Superior temporal gyrus (tissue), 1 donor: ENCODE measurements at regions not wholly inside any gene's neighbourhood (a gene's known extent, or its start where the extent isn't known, plus 50 kb on each side); places are given as distances from the start of the nearest gene placed in this dataset.

Source experiments
- DNase-seq: peaks from one replicate; pipeline ENCODE4 v3.0.0-alpha.2; 2016; ENCODE audit errors: extremely low spot score

- no peak for DNase-seq
These were observed 232.6 kb upstream of the SKOR2 start for GRCh38 chr18:47484068-47484467.

DNA sequence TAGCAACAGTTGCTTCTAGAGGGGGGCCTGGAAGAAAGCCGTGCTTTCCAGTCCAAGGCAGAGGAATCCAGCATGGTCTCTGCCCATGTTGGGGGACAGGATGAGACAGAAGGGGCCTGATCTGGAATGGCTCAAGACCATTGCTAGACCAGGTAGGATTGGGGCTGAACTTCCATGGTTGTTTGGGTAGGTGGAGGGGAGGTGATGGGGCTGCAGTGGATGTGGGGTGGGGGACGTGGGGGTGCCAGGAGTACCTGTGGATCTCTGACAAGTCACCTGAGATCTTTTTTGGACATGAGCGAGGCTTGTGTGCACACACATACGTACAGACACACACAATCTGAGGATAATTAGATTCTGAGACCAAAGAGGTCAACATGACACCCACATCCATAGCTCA, 228.7 kb upstream of the SKOR2 start:
- DNase-seq, result no peak

DNA sequence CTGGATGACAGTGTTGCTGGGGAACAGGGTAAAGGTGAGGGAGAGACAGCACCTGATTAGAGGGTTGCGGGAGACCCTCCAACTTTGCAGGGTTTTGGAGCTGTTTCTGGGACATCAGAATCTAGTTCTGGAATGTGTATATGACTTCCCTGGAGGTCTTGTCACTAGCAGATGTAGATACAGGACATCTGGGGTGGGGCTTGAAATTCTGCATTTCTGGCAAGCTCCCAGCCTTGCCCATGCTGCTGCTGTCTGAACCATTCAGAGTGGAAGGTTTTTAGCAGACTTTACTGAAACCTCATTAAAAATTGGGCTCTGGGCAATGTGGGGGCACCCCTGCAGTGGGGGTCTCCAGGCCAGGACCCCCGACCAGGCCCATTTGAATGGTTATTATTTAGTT, 220.3 kb upstream of the SKOR2 start:
- no peak for DNase-seq

DNA sequence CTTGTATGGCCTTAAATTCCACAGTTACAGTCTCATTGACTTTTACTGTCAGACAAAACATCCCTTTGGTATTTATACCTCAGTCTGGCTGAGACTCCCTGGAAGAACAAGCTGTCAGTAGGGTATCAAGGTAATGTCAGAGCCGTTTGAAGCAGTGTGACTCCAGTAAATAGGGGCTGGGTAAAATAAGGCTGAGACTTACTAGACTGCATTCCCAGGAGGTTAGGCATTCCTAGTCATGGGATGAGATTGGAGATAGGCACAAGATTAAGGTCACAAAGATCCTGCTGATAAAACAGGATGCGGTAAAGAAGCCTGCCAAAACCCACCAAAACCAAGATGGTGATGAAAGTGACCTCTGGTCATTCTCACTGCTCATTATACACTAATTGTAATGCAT, 219.5 kb upstream of the SKOR2 start:
- no peak for DNase-seq

DNA sequence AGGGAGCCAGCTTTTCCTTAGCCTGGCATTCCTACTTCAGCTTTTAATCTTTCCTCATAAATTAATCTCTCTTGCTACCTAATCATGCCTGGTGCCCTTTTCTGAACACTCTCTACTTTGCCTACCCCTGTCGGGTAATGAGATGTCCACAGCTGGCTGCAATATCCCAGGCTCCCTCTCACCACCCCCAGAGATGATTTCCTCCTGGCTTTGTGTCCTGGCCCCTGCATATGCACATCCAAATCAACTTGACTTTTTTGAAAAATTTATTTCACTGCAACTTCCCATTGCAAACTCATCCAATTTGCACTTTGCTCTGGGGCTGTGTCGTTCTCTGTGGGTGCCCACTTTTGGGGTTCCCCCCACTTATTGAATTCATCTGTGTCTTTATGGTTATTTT, 218.1 kb upstream of the SKOR2 start:
- no peak for DNase-seq

GRCh38 chr18:47461977-47462376, 210.5 kb upstream of the SKOR2 start:
- no peak for DNase-seq

DNA sequence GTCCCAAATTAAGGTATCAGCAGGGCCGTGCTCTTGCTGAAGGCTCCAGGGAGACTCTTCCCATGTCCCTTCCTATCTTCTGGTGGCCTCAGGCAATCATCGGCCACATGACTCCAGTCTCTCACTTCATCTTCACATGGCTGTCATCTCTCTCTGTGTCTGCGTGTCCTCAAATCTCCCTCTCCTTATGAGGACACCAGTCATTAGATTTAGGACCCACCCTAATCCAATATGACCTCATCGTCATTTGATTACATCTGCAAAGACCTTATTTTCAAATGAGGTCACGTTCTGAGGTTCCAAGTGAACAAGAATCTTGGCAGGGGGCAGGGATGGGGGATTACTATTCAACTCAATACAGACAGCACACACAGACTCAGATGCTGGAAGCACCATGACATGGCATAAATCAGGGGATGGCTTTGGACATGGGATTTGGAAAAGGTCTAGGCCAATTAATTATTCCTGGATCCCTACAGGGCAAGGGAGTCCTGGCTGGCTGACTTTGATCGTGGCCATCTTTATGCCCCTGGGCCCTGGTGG, 210.0 kb upstream of the SKOR2 start:
- DNase-seq, result no peak

- DNase-seq, result no peak
These were observed 207.0 kb upstream of the SKOR2 start for GRCh38 chr18:47458483-47458882.

- no peak for DNase-seq
These were observed 206.2 kb upstream of the SKOR2 start for GRCh38 chr18:47457614-47458013.

GRCh38 chr18:47453038-47453437, 201.6 kb upstream of the SKOR2 start:
- no peak for DNase-seq

- no peak for DNase-seq
These were observed 197.5 kb upstream of the SKOR2 start for GRCh38 chr18:47448956-47449355.

GRCh38 chr18:47441914-47442313, 190.5 kb upstream of the SKOR2 start:
- DNase-seq, result no peak

DNA sequence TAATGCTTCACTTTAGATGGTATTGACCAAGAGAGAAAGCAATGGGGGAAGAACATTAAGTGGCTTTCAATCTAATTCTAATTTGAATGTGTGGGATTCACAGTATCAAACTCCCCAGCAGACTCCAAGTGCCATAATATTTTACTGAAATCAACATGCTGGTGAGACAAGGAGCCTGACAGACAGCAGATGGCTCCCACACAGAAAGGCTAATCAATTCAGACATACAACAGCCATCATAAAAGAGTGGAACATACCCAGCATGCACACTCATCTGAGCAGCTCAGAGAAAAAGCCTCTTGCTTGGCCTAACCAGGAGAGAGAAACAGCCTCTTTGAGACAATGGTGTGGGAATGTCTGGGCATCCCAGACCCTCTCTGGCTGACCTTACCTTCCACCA, 186.5 kb upstream of the SKOR2 start:
- no peak for DNase-seq

DNA sequence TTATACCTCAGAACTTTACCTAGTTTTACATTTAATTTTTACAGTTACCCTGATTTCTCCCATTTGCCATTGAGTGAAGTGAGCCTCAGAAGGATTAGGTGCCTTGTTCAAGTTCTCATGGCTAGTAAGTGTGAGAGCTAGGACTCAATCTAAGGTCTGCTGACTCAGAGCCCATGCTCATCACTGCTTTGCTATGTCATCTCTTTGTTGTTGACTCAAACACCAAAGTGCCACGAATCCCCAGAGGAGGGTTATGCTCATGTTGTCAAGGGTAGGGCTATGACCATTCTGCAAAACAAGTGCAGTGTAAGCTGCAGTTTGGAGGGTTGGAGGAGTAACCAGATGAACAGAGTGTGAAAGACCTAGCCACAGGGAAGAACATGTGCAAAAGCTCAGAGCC, 185.4 kb upstream of the SKOR2 start:
- DNase-seq, result no peak

DNA sequence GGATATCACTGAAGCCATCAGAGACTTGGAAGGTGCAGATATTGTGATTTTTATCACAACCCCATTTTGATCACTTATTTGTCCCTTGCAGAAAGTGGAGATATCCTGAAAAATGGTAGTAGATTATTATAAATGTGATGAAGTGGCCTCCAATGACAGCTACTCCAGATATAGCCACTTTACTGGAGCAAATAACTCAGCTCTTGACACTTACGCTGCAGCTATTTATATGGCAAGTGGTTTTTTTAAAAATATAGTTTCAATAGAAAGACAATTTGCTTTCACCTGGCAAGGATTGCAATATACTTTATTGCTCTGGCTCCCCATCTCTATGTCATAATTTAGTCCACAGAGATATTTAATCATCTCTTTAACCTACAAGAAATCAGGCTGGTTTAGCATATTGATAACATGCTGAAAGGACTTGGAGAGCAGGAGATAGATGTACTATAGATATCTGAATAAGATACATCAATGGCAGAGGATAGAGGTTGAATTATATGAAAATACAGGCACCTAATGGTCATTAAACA, 182.8 kb upstream of the SKOR2 start:
- no peak for DNase-seq

DNA sequence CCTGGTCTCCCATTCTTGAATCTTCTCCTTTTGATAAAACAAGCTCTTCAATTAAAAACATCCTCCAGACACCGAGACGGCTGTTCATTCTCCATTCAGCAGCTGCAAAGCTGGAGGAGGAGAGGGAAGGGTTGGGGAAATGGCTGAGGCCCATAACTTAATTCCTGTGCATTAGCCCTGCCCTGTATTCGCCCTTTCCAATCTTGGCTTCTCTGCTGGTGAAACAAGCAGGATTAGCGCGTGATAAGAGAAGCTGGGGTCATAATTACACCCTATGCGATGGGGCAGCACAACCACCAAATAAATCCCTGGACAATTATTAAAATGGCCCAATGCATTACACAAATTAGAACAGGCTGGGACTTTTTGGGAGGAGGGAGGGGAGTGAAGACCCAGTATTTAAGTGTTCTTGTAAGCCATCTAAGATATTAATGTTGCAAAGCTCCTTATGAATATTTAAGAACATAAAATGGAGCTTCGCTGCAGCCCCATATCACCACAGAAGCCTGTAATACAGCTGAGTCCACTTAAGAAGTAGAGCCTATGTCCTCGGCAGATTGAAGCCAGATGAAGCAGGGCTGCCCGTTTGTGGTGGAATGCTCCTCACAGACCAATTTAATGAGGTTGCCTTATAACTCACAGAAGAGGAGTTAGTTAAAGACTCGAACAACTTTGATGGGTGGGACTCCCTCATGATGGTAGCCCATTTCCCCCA, 176.6 kb upstream of the SKOR2 start:
- DNase-seq, result no peak

DNA sequence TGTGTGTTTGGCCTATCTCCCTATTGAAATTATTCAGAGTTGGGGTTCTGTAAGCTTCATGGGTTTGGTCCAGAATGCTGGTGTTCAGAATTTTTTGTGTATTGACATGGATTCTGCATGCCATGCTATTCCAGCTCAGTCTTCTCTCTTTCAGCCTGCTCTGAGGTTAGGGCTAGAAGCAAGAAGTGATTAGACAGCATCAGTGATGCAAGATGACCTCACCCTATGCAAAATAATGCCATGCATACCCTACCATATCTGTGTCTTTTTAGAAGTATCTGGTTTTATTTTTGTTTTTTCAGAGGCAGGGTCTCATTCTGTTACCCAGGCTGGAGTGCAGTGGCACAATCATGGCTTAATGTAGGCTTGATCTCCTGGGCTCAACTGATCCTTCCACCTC, 175.6 kb upstream of the SKOR2 start:
- no peak for DNase-seq

GRCh38 chr18:47425365-47425764, 173.9 kb upstream of the SKOR2 start:
- DNase-seq, result no peak

- DNase-seq, result no peak
These were observed 171.1 kb upstream of the SKOR2 start for GRCh38 chr18:47422524-47422923.

- DNase-seq, result no peak
These were observed 168.7 kb upstream of the SKOR2 start for GRCh38 chr18:47420130-47420529.

DNA sequence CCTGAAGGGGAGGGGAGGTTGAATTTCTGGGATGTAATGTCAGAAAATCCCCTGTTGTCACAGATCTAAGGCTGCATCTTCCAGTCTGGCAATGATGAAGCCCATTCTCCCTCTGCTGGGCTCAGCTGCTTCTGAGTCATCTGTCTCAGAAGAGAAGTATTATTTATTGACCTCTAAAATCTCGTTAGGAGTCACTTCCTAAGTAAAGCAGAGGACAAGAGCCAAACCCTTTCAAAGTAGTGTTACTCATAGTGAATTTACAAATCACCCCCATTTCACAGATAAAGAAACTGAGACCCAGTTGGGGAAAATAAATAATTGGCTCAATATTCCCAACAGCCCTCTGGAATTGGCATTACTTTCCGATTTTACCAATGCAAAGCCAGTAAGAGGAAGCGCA, 167.3 kb upstream of the SKOR2 start:
- no peak for DNase-seq

DNA sequence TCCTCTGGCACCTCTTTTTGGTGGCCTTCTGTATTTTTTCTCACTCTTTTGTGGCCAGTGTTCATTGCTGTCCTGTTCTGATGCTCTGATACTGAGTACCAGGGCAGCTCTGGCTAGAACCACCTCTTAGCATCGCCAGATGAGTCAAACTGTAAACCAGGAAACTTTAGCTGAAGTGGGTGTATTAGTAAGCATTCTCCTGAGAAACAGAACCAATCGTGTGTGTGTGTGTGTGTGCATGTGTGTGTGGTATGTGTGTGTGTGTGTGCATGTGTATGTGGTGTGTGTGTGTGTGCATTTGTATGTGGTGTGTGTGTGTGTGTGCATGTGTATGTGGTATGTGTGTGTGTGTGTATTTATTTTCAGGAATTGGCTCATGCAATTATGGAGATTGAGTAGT, 166.3 kb upstream of the SKOR2 start:
- no peak for DNase-seq

DNA sequence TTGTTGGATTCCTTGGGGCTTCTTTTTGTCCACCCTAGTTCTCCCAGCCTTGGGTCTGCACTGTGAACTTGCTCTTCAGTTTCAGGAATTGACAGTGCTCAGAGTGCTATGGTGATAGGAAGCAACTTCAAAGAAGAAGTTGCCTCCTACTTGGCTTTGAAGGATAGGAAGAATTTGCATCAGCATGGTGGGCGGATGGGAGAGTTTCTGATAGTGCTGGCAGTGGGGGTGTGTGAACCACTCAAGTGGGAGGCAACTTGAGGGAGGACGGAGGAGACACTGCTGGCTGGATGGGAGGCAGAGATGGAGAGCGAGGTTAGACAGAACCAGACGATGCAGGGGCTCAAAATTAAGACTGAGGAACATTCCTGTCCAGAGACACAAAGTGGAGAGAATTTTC, 164.4 kb upstream of the SKOR2 start:
- no peak for DNase-seq

GRCh38 chr18:47413327-47413726, 161.9 kb upstream of the SKOR2 start:
- no peak for DNase-seq
